NCI-H226 (cell line): ENCODE measurements at regions not wholly inside any gene's neighbourhood (a gene's known extent, or its start where the extent isn't known, plus 50 kb on each side); places are given as distances from the start of the nearest gene placed in this dataset.

Source experiments
- DNase-seq: peaks from one replicate; pipeline ENCODE4 v3.0.0-alpha.2; 2015

DNA sequence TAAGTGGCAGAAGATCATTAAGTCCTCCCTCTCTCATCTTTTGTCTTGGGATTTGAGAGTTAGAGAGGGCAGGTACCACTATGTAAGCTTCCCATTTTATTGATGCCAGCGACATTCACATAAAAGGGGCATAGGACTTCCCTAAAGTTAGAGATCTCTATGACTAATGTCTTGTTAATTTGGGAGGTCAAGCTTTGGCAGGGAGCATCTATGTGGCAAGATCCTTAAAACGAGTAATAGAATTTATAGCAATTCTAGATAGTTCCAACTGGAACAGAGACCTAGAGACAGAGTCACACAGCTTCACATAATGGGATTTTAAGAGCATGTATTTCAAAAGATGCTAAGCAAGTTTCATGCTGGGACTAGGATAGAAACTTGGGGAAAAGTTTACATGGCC is 308.0 kb downstream of the MAP2K6 start:
- DNase-seq, result no peak

DNA sequence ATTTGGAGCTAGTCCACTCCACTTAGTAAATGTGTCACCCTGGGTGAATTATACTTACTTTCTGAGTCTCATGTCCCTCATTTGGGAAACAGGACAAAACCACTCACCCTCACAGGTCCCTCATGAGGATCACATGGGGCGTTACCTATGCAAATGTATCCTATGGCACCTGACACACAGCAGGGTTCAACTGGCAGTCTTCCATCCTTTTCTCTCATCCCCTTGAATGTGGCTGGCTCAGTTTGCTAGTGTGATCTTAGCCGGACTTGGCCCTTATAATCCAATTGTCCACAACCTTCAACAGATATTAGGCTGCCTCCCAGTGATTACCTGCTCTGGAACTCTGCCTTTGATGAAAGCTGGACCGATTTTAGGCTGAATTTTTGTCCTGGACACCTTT is 308.8 kb downstream of the MAP2K6 start:
- DNase-seq, result no peak

DNA sequence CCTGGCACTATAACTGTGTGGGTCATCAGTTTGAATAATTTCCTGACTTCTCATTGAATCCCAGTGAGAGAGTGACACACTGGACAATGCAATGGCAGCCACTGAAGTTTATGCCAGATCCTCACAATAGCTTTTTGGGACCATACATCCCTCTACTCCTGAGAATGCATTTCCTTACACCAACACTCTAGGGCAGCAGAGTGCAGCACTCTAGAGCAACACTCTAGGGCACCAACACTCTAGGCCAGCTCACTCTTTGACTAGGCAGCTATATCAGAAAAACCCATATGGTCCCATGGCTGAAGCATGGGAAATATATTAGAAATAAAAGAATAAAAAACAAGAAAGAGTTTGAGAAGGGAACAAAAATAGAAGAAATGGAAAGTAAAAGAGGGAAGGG is 309.2 kb downstream of the MAP2K6 start:
- DNase-seq, result no peak

DNA sequence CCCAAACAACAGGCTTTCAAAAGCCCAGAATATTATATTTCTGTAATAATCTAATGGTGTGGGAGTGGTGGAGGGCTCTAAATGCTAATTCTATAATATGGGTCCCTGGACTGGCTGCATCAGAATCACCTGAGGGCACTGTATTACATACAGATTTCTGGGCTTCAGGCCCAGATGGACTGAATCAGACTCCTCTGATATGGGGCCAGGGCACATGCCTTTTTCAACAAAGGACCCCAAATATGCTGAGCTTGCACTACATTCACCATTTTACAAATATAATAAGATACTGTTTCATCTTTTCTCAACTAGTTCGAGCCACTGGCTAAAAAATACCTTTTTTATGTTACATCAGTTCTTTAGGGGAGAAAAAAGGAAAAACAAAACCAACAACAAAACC is 309.7 kb downstream of the MAP2K6 start:
- no peak for DNase-seq

DNA sequence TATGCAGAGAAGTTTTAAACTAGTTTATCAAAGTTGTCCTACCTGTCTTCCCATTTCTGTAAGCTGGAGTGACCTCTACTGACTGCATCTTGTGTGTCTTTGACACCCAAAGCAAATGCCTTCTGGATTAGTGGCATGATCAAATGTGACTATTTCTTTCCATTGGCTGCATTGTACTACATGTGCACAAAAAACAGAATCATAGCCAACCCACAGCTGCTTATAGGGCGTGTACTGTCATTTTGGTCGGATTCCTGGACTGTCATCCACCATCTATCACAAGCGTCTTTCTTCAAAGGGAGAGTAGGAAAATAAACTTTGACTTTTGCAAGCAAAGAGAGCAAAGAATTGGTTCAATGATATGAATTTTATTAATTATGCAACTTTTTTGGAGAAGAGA is 310.6 kb downstream of the MAP2K6 start:
- no peak for DNase-seq

DNA sequence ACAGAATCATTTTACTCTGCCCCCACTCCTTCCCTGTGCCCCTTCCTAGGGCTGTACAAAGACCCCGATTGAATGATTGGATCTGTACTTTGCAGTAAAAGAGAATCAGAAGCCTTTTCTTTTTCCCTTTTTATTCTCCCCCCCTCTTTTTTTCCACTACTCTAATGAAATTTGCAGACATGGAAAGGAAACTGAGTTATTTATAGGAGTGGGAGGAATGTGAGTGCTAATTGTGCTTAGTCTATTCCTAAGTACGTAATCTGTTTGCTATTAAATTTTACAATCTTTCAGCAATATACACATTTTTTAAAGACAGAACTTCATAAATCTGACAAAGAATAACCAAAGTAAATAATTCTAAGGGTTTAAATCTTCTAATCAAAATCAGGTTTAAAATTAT is 314.3 kb downstream of the MAP2K6 start:
- no peak for DNase-seq

DNA sequence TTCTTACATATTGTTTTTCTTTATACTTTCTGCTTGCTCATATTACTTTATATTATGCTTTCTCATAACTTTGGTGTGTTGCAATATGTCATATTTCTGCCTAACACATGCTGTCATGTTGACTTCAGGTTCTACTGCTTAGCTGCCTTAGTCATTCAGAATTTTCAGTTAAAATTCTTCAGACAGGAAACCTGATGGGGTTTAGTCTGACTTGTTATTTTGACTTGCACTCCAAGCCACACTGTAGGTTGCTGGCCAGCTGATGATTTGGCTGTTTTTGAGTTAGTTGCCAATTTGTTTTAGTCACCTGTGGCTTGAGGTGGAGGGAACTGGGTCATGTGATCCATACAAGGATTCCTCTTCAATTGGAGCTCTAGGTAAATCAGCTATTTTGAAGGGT is 315.4 kb downstream of the MAP2K6 start:
- DNase-seq, result peak; percentile 23

DNA sequence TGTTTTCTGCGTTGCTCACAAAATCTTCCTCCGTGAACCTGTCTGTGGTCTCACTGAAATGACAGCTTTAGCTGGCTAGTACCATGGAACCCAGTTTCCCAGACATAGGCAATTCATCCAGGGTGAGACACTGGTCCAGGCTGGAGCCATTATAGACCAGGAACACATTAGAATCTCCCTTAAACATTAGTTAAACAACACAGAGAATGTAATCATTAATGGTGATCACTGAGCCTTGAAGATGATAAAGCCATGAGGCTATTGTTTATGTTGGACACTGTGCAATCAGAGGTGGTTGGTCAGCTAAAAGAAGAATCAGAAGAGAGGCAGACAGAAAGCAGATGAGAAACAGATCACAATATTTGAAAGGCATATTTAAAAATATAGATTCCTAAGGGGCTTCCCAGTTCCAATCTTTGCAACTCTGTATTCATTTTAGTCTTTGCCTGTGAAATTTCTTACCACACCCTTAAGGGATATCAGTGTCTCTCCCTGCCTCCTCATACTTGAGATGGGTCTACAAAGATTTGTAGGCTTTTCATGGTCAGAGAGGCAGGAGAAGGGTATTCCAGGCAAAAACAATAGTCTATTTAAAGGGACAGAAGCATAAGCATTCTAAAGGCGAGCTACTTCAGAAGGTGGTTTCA is 317.9 kb downstream of the MAP2K6 start:
- no peak for DNase-seq

DNA sequence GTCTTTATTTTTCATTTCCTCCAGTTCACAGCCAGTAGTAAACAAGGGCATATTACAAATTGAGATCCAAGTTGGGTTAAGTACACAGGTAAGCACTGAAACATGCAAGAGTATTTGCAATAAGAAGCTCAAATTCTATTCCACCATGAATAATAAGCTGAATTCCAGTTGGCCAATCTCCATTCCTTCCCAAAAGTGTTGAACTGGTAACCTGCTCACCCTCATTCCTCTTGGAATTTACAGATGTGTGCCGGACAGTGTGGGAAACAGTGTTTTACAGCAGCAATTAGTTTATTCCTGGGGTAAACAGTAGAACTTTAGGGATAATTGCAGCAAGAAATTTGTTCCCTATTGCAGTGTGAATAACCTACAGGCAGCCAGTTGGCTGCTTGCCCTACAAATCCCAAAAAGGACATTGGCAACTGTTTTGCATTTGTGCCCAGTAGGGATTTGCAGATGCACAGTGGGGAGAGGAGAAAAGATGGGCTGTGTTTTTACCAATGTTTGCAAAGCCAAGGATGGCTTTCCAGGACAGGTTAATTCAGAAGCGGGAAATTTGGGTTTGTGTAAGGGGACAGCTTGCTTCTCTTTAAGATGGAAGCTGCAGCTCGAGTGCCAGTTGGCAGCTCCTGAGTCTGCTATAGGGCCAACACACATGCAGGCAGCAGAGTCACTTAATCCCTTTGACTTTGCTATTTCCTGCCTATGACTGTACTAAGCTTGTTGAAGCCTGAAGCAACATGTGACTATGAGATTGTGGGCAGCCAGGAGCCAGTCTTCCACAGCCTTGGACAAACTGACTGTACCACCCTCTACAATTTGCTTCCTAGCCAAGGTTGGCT is 318.9 kb downstream of the MAP2K6 start:
- no peak for DNase-seq

DNA sequence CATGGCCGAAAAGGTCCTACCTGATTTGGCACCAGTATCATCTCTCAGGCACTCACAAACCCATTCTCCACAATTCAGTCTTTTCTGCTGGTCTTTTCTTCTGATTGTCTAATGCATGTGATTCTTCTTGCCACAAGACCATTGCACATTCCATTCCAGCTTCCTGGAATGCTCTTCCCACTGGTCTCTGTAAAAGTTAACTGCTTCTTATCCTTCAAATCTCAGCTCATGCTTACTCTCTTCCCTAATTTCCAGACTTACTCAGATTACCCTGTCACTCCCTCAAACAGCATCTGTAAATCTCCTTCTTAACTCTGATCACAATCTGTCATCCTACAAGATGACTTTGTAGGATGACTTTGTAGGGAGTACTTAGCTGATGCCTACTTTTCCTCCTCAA is 320.2 kb downstream of the MAP2K6 start:
- no peak for DNase-seq

DNA sequence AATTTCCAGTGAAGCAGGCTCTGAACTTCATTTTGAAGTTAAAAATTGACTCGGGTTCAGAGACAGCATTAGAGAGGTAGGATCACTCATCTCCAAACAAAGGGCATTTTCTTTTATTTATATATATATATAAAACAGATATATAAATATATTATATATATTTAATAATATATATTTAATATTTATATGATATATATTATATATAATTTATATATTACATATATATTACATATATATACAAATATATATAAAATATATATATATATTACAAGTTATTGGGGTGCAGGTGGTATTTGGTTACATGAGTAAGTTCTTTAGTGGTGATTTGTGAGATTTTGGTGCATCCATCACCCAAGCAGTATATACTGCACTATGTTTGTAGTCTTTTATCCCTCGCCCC is 320.8 kb downstream of the MAP2K6 start:
- DNase-seq, result no peak

DNA sequence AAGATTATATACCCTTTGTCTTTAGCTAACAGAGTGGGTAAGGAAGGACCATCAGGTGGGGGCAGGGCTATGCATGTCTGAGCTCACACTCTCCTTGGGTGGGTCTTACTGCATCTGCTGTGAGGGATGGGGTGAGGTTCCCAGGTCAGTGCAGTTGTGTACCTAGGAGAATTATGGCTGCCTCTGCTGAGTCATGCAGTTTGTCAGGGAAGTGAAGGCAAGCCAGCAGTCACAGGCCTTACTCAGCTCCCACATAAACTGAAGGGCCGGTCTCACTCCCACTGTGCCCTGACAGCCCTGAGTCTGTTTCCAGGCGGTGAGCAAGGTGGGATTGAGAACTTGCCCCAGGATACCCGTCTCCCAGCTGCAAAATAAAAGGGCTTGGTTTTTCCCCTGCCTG is 328.6 kb downstream of the MAP2K6 start:
- no peak for DNase-seq

DNA sequence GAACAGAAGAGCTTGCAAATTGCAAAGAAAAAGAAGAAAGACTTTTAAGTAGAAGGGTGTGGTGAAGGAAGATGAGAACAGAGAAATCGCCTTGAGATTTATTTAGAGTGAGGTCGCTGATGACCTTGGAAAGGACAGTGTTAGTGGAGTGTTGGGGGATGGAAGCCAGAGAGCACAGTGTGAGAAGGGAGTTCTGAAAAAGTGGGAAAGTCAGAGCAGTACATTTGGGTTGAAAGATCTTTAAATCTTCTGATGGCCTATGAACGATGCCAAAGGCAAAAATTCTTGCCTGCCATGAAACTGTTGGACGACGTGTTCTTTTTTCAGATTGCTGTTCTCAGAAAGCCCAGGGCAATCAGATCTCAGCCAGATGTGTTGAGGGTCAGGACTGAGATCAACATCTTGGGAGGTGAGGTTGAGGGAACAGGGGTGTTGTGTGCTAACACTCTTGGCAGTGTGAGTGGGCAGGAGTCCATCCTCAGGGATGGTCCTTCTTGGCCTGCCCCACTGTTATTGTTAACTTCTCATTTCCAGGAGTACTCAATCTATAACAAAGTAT is 330.1 kb downstream of the MAP2K6 start:
- DNase-seq, result no peak

DNA sequence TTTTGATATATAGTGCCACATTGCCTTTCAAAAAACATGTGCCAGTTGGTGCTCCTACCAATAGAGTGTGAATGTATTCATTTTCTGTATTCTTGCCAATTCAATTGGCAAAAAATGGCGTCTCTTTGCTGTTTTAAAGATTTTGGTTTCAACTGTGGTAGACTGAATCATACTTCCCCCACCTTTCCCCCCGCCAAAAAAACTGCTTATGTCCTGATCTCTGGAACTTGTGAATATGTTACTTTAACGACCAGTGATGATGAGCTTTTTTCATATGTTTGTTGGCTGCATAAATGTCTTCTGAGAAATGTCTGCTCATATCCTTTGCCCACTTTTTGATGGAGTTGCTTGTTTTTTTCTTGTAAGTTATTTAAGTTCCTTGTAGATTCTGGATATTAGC is 325.1 kb upstream of the KCNJ16 start:
- DNase-seq, result no peak

DNA sequence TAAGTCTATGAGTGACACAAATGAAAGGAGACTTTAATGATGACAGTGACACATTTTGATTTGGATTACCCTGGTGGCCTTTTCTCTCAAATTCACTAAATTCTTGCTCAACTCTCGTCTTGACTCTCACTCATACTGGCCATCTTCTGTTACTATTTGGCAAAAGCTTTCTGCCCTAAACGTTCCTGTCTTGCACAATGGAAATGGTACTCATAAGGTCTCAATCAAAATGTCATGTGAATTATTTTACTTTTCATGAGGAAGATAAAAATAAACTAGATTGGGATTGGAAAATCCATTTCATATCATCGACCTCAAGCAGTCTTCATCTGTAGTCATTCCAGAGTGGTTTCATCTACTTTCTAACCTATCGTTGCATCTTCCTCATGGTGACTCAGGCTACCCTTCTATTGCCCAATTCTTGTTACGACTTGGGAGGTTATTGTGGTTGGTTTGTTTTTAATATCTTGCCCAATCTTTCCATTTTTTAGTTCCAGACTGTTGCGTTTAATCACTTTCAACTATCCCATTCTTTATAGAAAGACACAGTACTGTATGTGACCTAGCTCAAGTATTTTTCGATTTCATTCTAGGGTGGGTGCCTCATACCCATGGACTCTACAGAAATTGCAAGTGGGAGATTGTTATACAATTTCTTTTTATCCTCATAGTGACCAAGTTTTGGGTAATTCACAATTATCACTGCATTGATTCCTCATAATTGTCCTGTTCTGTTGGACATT is 317.2 kb upstream of the KCNJ16 start:
- DNase-seq, result no peak

DNA sequence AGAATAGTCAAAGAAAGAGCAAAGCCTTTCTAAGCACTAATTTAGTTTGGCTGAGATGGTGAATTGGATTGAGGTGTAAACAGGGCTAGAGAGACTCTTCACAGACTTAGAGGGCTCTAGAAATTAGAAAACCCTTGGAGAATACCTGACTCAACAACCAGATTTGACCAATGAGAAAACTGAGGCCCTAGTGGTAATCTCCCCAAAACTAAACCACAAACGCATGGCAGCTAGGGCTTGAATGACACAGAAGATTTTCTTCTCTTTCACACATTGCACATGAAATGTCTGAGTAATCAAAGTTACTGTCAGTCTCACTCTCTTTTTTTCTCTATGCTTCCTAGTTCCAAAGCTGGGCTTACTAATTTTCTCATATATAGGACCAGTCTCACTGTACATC is 314.5 kb upstream of the KCNJ16 start:
- no peak for DNase-seq

DNA sequence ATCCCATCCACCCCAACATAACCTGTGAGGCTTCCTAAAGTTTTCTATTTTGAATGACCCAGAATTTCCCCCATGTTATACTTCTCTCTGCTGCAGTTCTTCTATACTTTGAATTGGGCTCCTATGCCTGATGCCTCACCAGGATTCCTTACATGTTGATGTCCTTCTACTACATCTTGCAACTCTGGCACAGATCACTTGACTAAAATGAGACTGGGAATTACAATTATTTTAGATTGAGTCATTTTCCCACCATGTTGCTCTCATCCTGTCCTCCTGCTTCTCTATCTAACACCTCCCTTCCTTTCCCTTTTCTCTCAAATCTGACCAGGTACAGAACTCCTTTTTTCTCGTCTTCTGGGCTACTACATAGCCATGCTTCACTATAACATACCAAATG is 314.0 kb upstream of the KCNJ16 start:
- no peak for DNase-seq

DNA sequence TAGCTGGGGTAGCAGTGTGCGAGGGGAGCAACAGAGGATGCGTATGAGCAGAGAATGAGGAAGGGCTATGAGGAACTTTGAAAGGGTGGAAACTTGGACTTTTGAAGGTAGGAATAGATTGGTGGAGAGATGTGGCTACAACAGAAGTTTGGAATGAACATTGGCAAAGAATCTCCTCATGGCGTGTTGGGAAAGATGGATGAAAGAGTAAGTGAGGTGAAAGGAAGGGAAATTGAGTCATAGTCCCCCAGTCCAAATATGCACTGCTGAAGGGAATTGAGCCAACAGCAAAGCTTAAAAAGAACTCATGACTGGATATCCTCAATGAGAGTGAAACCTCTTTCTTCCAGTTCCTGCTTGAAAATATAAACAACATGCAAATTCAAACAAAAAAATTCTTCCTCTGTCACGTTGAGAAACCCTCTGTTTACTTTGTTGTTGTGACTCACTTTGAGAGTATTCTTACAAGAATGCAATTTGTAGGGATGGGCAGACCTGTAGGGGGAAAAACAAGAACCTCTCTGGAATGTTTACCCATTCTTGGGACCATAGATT is 313.2 kb upstream of the KCNJ16 start:
- peak; percentile 59 for DNase-seq

DNA sequence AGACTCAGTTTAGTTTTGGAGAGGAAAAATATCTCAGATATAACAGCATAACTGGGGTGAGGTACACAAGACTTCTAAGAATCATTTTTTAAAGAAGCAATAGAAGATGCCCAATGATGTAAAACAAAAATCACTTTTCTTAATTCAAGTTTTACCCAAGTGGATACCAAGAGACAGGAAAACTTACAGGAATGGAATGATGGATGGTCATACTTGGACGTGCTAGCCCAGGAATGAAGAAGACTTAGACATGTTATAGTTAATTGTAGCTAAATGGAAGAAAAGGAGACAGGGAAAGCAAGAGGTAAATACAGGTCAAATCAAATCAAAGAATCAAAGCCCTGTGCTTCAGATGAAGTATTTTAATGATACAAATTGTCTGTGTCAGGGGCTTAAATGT is 312.7 kb upstream of the KCNJ16 start:
- DNase-seq, result peak; percentile 9

DNA sequence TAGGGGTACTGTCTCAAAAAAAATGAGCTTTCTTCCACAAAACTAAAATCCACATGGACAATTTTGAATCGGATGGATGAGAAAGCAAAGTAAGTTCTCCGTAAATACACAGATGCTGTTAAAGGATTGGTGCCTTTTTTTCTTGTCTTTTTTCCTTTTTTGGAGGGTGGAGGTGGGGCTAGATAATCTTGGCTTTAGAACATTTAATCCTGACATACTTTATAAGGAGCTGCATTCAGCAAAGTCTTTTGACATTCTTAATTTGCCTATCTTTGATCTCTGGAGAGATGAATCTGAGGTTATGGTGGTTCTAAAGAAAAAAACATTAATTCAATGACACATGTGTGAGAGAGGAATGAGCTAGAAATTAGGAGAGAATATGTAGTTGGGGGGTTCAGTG is 312.3 kb upstream of the KCNJ16 start:
- DNase-seq, result no peak

DNA sequence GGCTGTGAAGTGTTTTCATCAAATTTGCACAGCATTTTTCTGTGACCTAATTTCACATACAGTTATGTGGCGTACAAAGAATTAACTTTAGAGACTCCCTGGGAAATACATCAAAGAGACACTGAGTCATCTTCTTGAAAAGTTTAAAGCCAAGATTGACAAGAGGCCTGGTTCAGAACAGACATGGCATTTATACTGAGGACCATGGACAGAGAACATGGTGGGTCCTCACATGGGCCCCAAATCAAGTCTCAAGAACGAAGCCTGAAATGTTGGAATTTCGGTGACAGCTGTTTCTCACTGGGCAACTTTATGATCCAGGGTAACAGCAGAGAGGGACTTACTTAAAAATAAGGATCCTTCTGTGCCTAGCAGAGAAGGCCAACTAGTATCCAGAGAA is 311.5 kb upstream of the KCNJ16 start:
- DNase-seq, result no peak

DNA sequence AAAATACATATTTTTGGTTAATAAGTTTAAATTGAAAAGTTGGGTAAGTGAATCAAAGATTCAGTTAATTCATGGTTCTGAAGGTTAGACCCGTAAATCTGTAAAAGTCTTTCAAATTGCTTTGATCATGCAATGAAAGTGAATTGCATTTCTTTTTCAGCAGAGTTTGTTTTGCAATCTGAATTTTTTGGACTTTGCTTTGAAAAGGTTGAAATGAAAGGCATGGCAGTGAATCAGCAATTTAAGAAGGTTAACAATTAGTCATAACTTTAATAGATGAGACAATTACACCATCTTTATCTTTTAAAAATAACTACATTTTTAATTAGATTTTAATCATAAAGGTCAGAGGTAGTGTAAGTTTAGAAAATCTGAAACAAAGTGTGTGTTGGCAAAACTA is 310.9 kb upstream of the KCNJ16 start:
- no peak for DNase-seq

DNA sequence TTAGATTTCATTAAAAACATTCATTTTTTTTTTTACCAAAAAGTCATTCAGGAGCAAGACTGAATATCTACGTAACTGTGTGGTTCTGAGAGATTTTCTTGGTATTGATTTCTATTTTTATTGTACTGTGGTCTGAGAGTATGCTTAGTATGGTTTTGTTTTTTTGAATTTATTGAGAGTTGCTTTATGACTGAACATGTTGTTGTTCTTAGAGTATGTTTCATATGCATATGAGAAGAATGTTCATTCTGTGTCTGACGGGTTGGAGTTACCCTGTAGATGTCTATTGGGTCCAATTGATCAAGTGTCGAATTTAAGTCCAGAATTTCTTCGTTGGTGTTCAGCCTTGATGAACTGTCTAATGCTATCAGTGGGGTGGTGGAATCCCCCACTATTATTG is 306.0 kb upstream of the KCNJ16 start:
- no peak for DNase-seq
